HL-60 (cell line): ENCODE measurements at regions not wholly inside any gene's neighbourhood (a gene's known extent, or its start where the extent isn't known, plus 50 kb on each side); places are given as distances from the start of the nearest gene placed in this dataset.

Experiments
- DNase-seq, 2 experiments: peaks; one replicate each; pipeline ENCODE4 v3.0.0-alpha.2; 2010 to 2020; ENCODE audit warnings: low read depth in 1 of 2, low spot score in 1 of 2
- H3K27ac ChIP-seq: fragments of 250-450 bp; sonication (Bioruptor Pico); replicated peaks from 2 replicates; pipeline ENCODE4 v1.5.1; 2020; ENCODE audit warnings: mild to moderate bottlenecking, moderate library complexity
- H3K27me3 ChIP-seq: fragments of 250-450 bp; sonication (Bioruptor Pico); 2 replicates; pipeline ENCODE4 v1.5.1; 2021; ENCODE audit warnings: mild to moderate bottlenecking, moderate library complexity; ENCODE audit not compliant: insufficient read depth, poor library complexity, severe bottlenecking
- H3K4me3 ChIP-seq: replicated peaks from 2 replicates; pipeline ENCODE4 v1.5.1; 2011; ENCODE audit warnings: mild to moderate bottlenecking, control low read depth, low read length; ENCODE audit not compliant: insufficient read depth
- GABPA ChIP-seq: IDR thresholded peaks from 2 replicates; pipeline ENCODE4 v1.6.1; 2012; ENCODE audit warnings: low read depth
- POLR2AphosphoS5 ChIP-seq: IDR thresholded peaks from 2 replicates; pipeline ENCODE4 v1.6.1; 2012; ENCODE audit warnings: low read depth
- SPI1 ChIP-seq: IDR thresholded peaks from 2 replicates; pipeline ENCODE4 v1.6.1; 2012; ENCODE audit warnings: low read depth, mild to moderate bottlenecking, borderline replicate concordance
- TF ChIP-seq, protein P1 (sequence below): IDR thresholded peaks from 2 replicates; pipeline ENCODE4 v1.6.1; 2012; ENCODE audit warnings: low read depth; ENCODE audit not compliant: insufficient replicate concordance
- TF ChIP-seq, protein P2 (sequence below): IDR thresholded peaks from one replicate; pipeline ENCODE4 v1.5.1; 2011; ENCODE audit warnings: low read length, control low read depth, inconsistent platforms; ENCODE audit not compliant: insufficient read depth

DNA sequence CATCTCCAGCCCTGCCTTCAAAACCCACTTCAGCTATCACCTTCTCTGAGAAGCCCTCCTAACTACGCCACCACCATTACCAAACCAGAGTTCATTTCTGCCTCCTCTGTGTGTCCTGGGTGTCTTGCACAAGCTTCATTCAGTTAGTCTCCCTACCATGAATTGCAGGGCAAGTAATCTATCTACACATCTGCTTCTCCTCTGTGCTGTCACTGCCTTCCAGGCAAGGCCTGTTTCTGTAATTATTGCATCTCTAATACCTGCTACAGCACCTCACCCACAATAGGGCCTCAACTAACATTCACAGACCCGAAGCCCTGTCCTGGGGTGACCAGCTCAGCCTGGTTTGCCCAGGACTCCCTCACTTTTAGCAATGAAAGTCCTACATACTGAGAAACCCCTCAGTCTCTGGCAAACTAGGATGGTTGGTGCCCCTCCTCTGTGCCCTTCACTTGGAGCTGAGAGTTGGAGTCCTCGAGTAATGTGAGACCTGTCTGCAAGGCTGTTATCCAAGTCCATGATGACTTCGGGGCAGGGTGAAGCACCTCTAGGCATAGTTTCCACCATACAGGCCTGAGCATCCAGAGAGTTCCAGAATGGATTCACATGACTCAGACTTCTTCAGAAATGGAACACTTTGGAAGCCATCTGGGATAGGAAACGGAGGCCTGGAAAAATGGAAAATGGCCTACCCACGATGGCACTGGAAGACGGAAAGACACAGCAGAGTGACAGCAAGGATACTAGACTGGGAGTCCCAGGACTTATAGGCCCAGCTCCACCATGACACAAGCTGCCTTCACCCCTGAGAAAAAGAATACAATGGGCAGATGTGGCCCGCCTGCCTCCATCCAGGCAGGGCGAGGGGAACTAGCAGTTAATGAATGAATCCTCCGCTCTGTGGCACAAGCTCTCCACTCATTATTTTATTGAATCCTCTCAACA is 269.3 kb downstream of the BUD13 start:
- peaks cover 41% of the 10 kb centered on the region for H3K27me3 ChIP-seq

DNA sequence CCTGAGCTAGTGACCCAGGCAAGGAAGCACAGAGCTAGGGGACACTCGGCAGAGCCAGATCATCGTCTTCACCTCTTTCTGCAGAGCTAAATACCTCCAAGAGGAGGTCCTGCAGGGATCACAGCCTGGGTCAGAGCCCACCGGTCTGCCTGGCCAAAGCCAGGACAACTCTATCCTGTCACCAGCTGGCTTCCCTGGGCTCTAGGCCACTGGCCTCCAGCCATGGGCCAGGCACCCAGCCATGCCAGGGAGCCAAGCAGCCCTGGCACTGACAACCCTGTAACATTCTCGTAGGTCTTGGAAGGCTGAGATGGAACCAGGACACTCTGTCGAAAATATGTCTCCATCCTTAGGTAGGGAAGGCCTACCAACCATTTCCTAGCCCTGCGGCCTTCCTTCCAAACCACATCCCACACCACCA is 270.1 kb downstream of the BUD13 start:
- H3K27me3 ChIP-seq = peaks cover 44% of the 10 kb centered on the region
- no peak for DNase-seq
- H3K27ac ChIP-seq = no peak overlapping the region
- H3K4me3 ChIP-seq = no peak overlapping the region
- TF ChIP-seq GABPA = no peak
- TF ChIP-seq, protein P1, sequence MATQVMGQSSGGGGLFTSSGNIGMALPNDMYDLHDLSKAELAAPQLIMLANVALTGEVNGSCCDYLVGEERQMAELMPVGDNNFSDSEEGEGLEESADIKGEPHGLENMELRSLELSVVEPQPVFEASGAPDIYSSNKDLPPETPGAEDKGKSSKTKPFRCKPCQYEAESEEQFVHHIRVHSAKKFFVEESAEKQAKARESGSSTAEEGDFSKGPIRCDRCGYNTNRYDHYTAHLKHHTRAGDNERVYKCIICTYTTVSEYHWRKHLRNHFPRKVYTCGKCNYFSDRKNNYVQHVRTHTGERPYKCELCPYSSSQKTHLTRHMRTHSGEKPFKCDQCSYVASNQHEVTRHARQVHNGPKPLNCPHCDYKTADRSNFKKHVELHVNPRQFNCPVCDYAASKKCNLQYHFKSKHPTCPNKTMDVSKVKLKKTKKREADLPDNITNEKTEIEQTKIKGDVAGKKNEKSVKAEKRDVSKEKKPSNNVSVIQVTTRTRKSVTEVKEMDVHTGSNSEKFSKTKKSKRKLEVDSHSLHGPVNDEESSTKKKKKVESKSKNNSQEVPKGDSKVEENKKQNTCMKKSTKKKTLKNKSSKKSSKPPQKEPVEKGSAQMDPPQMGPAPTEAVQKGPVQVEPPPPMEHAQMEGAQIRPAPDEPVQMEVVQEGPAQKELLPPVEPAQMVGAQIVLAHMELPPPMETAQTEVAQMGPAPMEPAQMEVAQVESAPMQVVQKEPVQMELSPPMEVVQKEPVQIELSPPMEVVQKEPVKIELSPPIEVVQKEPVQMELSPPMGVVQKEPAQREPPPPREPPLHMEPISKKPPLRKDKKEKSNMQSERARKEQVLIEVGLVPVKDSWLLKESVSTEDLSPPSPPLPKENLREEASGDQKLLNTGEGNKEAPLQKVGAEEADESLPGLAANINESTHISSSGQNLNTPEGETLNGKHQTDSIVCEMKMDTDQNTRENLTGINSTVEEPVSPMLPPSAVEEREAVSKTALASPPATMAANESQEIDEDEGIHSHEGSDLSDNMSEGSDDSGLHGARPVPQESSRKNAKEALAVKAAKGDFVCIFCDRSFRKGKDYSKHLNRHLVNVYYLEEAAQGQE = no peak
- TF ChIP-seq SPI1 = no peak
- TF ChIP-seq POLR2AphosphoS5 = no peak
- TF ChIP-seq, protein P2, sequence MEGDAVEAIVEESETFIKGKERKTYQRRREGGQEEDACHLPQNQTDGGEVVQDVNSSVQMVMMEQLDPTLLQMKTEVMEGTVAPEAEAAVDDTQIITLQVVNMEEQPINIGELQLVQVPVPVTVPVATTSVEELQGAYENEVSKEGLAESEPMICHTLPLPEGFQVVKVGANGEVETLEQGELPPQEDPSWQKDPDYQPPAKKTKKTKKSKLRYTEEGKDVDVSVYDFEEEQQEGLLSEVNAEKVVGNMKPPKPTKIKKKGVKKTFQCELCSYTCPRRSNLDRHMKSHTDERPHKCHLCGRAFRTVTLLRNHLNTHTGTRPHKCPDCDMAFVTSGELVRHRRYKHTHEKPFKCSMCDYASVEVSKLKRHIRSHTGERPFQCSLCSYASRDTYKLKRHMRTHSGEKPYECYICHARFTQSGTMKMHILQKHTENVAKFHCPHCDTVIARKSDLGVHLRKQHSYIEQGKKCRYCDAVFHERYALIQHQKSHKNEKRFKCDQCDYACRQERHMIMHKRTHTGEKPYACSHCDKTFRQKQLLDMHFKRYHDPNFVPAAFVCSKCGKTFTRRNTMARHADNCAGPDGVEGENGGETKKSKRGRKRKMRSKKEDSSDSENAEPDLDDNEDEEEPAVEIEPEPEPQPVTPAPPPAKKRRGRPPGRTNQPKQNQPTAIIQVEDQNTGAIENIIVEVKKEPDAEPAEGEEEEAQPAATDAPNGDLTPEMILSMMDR = no peak

More for the DNA sequence above, 269.3 kb downstream of the BUD13 start:
- Histone ChIP-seq H3K4me3 (no peak overlapping the region), H3K27ac (no peak overlapping the region)
- no peak for DNase-seq
- TF ChIP-seq POLR2AphosphoS5 (no peak), GABPA (no peak), SPI1 (no peak)
- TF ChIP-seq, protein P2 = no peak
- TF ChIP-seq, protein P1 = no peak

DNA sequence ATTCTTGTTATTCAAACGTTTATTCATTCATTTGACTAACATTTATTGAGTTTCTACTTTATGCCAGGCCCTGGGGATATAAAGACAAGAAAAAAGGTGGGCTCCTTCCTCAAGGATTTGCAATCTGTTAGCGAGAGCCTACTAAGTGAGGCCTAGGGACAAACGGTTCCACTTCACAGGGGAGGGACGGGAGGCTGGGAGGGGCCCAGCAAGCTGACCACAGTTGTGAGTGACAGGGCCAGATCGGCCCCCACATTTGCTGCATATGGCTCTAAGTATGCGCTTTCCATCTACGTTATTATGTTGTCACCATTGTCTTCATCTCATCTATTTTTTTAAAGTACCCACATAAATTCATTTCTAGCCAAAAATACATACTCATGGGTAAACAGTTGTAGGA is 271.1 kb downstream of the BUD13 start:
- Histone ChIP-seq H3K27ac (no peak overlapping the region), H3K4me3 (no peak overlapping the region), H3K27me3 (peaks cover 44% of the 10 kb centered on the region)
- DNase-seq = no peak
- TF ChIP-seq, protein P2 = no peak
- TF ChIP-seq SPI1 (no peak), POLR2AphosphoS5 (no peak), GABPA (no peak)
- TF ChIP-seq, protein P1 = no peak
